ENCODE measurements at regions not wholly inside any gene's neighbourhood (a gene's known extent, or its start where the extent isn't known, plus 50 kb on each side); places are given as distances from the start of the nearest gene placed in this dataset.

- Mint-ChIP-seq H3K27me3 (ENCODE audit: low read depth, unreplicated experiment) (peaks cover 1% of the 10 kb centered on the region), H3K36me3 (ENCODE audit: low read depth, unreplicated experiment) (no peaks in the 10 kb centered on the region), H3K4me3 (ENCODE audit: unreplicated experiment) (no peak overlapping the region), H3K9me3 (ENCODE audit: unreplicated experiment) (no peaks in the 10 kb centered on the region), H3K27ac (ENCODE audit: unreplicated experiment) (no peak overlapping the region), H3K4me1 (ENCODE audit: low read depth, unreplicated experiment) (no peaks in the 10 kb centered on the region)
- Histone ChIP-seq H3K79me2 (ENCODE audit: insufficient read depth, low read length) (no peaks in the 10 kb centered on the region), H3K4me1 (ENCODE audit: insufficient read depth, low read length) (no peaks in the 10 kb centered on the region), H3K9me3 (ENCODE audit: insufficient read depth, low read depth, low read length) (no peaks in the 10 kb centered on the region), H3K27me3 (ENCODE audit: insufficient read depth, low read length) (peaks cover 2% of the 10 kb centered on the region), H3K27ac (ENCODE audit: low read depth, low read length) (no peak overlapping the region), H3K9ac (ENCODE audit: low read length) (no peak overlapping the region), H3K36me3 (ENCODE audit: insufficient read depth, low read length) (no peaks in the 10 kb centered on the region), H3K4me2 (ENCODE audit: low read length) (no peak overlapping the region), H4K20me1 (ENCODE audit: insufficient read depth, low read length) (no peaks in the 10 kb centered on the region), H3K4me3 (ENCODE audit: insufficient read depth, low read depth, low read length) (no peak overlapping the region), H2AFZ (ENCODE audit: low read depth, low read length) (no peak overlapping the region)
- TF ChIP-seq, protein P1, sequence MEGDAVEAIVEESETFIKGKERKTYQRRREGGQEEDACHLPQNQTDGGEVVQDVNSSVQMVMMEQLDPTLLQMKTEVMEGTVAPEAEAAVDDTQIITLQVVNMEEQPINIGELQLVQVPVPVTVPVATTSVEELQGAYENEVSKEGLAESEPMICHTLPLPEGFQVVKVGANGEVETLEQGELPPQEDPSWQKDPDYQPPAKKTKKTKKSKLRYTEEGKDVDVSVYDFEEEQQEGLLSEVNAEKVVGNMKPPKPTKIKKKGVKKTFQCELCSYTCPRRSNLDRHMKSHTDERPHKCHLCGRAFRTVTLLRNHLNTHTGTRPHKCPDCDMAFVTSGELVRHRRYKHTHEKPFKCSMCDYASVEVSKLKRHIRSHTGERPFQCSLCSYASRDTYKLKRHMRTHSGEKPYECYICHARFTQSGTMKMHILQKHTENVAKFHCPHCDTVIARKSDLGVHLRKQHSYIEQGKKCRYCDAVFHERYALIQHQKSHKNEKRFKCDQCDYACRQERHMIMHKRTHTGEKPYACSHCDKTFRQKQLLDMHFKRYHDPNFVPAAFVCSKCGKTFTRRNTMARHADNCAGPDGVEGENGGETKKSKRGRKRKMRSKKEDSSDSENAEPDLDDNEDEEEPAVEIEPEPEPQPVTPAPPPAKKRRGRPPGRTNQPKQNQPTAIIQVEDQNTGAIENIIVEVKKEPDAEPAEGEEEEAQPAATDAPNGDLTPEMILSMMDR (IDR thresholded peaks at IDR 0.05; ENCODE audit: insufficient read depth, low read depth, low read length) = no peak
- no peak for TF ChIP-seq EZH2 (IDR thresholded peaks at IDR 0.05; ENCODE audit: insufficient read depth, low read length)
- DNase-seq (ENCODE audit: low read depth) (no peak), FAIRE-seq (no peak)
Observed at GRCh38 chr21:31503467-31503866, 156.0 kb upstream of the SOD1 start.

DNA sequence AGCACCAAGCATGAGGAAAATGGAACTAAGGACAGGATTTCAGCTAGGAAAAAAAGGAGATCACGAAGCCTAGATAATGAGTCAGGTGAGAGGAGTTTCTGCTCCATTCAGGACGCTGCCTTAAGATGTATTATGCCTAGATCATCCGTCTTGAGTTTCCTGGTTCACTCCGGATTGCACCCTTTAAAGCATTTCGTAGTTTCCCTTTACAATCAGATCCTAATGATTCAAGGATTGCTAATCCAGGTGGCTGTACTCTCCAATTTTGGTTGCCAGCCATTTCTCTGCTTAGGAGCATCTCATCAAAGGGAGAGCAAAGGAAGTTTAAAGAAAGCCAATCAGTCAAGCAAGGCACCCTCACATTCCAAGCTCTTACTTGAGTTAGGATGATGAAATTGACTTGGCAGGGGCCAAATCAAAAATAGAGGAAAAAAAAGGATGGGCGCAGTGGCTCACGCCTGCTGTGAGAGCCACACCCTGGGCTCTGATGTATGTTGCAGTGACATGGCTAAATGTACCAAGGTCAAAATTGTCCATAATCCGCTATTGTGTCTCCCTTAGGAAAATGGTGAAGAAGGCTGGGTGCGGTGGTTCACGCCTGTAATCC, 156.9 kb upstream of the SOD1 start:
- no peak overlapping the region for H3K4me3 ChIP-seq (ENCODE audit: insufficient read depth, low read depth, low read length)
- Mint-ChIP-seq H3K4me3 (ENCODE audit: unreplicated experiment) (no peak overlapping the region), H3K4me1 (ENCODE audit: low read depth, unreplicated experiment) (no peaks in the 10 kb centered on the region), H3K27me3 (ENCODE audit: low read depth, unreplicated experiment) (peaks cover 1% of the 10 kb centered on the region), H3K36me3 (ENCODE audit: low read depth, unreplicated experiment) (no peaks in the 10 kb centered on the region), H3K27ac (ENCODE audit: unreplicated experiment) (no peak overlapping the region), H3K9me3 (ENCODE audit: unreplicated experiment) (peaks cover 3% of the 10 kb centered on the region)
- no peak for DNase-seq (ENCODE audit: low read depth)
- no peaks in the 10 kb centered on the region for H3K4me1 ChIP-seq (ENCODE audit: insufficient read depth, low read length)
- H4K20me1 ChIP-seq (ENCODE audit: insufficient read depth, low read length) = no peaks in the 10 kb centered on the region
- H3K9me3 ChIP-seq (ENCODE audit: insufficient read depth, low read depth, low read length) = no peaks in the 10 kb centered on the region
- TF ChIP-seq, protein P1 (IDR thresholded peaks at IDR 0.05; ENCODE audit: insufficient read depth, low read depth, low read length) = no peak
- no peak for TF ChIP-seq EZH2 (IDR thresholded peaks at IDR 0.05; ENCODE audit: insufficient read depth, low read length)
- H3K36me3 ChIP-seq (ENCODE audit: insufficient read depth, low read length) = no peaks in the 10 kb centered on the region
- H3K9ac ChIP-seq (ENCODE audit: low read length) = no peak overlapping the region
- H3K4me2 ChIP-seq (ENCODE audit: low read length) = no peak overlapping the region
- H3K79me2 ChIP-seq (ENCODE audit: insufficient read depth, low read length) = no peaks in the 10 kb centered on the region
- no peak overlapping the region for H2AFZ ChIP-seq (ENCODE audit: low read depth, low read length)
- no peak for FAIRE-seq
- H3K27ac ChIP-seq (ENCODE audit: low read depth, low read length) = no peak overlapping the region
- peaks cover 2% of the 10 kb centered on the region for H3K27me3 ChIP-seq (ENCODE audit: insufficient read depth, low read length)

GRCh38 chr21:31501926-31502325, 157.6 kb upstream of the SOD1 start:
- H3K4me1 Mint-ChIP-seq (ENCODE audit: low read depth, unreplicated experiment) = no peaks in the 10 kb centered on the region
- no peaks in the 10 kb centered on the region for H4K20me1 ChIP-seq (ENCODE audit: insufficient read depth, low read length)
- H3K4me2 ChIP-seq (ENCODE audit: low read length) = no peak overlapping the region
- no peaks in the 10 kb centered on the region for H3K9me3 ChIP-seq (ENCODE audit: insufficient read depth, low read depth, low read length)
- H3K4me1 ChIP-seq (ENCODE audit: insufficient read depth, low read length) = no peaks in the 10 kb centered on the region
- H3K9me3 Mint-ChIP-seq (ENCODE audit: unreplicated experiment) = peaks cover 3% of the 10 kb centered on the region
- DNase-seq (ENCODE audit: low read depth) = no peak
- no peak overlapping the region for H3K4me3 Mint-ChIP-seq (ENCODE audit: unreplicated experiment)
- H3K79me2 ChIP-seq (ENCODE audit: insufficient read depth, low read length) = no peaks in the 10 kb centered on the region
- no peak for FAIRE-seq
- H3K27me3 Mint-ChIP-seq (ENCODE audit: low read depth, unreplicated experiment) = peaks cover 1% of the 10 kb centered on the region
- peaks cover 2% of the 10 kb centered on the region for H3K27me3 ChIP-seq (ENCODE audit: insufficient read depth, low read length)
- no peak overlapping the region for H3K4me3 ChIP-seq (ENCODE audit: insufficient read depth, low read depth, low read length)
- H3K27ac Mint-ChIP-seq (ENCODE audit: unreplicated experiment) = no peak overlapping the region
- H3K36me3 Mint-ChIP-seq (ENCODE audit: low read depth, unreplicated experiment) = no peaks in the 10 kb centered on the region
- TF ChIP-seq, protein P1 (IDR thresholded peaks at IDR 0.05; ENCODE audit: insufficient read depth, low read depth, low read length) = no peak
- TF ChIP-seq EZH2 (IDR thresholded peaks at IDR 0.05; ENCODE audit: insufficient read depth, low read length) = no peak
- H3K9ac ChIP-seq (ENCODE audit: low read length) = no peak overlapping the region
- H2AFZ ChIP-seq (ENCODE audit: low read depth, low read length) = no peak overlapping the region
- no peaks in the 10 kb centered on the region for H3K36me3 ChIP-seq (ENCODE audit: insufficient read depth, low read length)
- H3K27ac ChIP-seq (ENCODE audit: low read depth, low read length) = no peak overlapping the region

Measured in astrocyte (in vitro differentiated cells and primary cell).